CD4-positive, alpha-beta T cell treated with Interleukin-6 for 4 hours (primary cell): ENCODE measurements at regions not wholly inside any gene's neighbourhood (a gene's known extent, or its start where the extent isn't known, plus 50 kb on each side); places are given as distances from the start of the nearest gene placed in this dataset.

Source experiments
- DNase-seq: peaks from one replicate; pipeline ENCODE4 v3.0.0-alpha.2; 2020; ENCODE audit warnings: mixed read lengths

- no peak for DNase-seq
Measured at GRCh38 chr5:97406946-97407676, 224.1 kb upstream of the RIOK2 start.

DNA sequence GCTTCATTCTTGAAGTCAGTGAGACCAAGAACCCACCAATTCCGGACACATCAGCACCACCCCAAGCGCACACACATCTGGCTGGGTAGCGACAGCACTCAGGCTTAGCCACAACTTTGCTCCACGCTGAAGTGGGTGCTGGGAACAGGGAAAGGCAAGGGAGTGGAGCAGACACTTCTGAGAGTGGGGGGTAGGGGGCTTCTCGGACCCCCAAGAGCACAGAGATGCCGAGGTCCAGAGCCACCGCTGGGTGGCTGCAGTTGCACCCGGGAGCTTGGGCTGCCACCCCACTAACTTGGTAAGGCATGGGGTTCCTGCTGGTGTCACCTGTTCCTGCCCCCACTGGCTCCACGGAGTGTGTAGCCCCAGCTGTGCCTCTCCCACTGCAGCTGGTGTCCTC lies 225.3 kb upstream of the RIOK2 start:
- no peak for DNase-seq

GRCh38 chr5:97412959-97413358 lies 229.9 kb upstream of the RIOK2 start:
- DNase-seq = no peak

DNA sequence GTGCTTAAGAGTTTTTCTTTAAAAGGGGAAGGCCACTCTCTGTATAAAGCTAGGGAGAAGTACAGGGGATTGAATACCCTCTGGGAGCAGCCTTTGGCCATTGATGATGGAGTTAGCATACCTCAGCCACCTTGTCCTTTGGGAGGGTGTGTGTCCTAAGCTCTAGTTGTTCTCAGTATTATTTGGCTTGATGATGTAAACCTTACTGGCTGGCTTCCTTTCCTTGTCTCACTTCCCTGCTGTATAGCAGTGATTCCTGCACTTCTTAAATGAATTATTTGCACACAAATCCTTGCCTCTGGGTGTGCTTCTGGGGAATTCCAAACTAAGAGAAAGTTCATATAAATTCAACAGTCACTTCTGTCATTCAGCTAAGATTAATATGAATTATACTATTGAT lies 234.9 kb upstream of the RIOK2 start:
- DNase-seq = no peak

DNA sequence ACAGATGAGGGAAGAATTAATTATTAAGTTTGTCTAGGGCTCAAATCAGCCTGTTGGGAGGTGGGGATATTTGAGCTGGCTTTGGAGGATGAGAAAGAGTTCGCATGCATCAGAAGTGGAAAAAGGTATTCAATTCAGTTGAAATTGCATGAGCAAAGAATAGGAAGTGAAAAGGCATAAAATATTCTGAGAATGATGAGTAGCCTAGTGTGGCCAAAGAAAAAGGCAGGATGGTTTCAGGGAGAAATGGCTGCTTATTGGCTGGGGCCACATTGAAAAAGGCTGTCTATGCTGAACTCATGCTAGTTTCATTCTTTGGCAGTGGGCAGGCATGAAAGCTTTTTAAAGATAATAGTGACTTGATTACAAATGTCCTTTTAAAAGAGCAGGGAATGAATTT lies 235.4 kb upstream of the RIOK2 start:
- no peak for DNase-seq

DNA sequence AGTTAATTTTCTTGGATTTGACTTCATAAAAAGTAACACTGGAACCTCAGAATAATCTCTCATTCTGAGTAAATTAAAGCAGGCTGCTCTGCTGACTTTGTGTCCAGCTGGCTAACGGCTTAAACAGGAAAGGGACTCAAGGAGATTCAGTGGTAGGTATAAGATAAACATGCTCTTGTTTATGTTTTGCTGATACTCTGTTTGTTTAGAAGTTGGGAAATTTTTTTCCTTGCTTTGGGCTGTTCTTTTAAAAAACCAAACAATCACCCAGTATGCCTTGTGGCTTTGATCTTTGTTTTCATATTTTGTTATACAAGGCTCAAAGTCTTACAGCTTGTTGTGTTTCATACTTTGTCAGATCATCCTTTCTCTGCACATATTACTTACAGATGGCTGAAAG lies 237.6 kb upstream of the RIOK2 start:
- no peak for DNase-seq

DNA sequence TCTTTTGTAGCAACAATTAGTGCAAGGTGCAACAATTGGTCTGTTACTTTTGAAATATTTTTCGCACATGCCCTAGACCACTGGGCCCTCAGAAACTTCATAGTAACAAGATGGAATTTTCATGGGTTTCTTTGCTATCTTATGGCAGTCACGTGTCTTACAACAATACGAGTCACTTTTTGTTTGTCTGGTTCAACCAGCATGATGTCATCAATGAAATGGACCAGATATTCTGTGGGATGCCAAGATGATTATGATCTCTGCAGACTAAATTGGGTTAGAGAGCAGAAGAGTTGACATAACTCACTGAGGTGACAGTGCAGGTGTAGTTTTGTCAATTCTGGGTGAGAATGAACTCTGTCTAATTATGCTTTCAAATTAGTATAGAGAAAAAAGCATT lies 239.6 kb upstream of the RIOK2 start:
- DNase-seq = no peak

DNA sequence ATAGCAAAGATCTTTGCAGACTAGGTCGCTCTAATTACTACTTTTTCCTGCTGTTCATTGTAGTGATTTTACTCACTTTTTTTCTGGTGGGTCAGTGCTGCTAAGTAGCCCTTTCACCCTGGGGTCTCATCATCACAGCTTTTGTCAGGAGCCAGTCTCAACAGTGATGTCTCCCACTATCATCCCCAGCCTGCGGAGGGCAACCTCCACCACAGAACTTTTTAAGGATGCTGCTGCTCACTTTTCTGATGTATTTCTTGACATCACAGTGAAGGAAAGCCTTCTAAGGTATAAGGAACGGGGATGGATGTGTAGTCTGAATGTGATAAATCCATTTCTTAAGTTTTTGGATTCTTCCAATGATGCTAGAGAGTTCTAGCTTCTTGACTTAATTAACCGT lies 242.5 kb upstream of the RIOK2 start:
- DNase-seq = no peak

- no peak for DNase-seq
Measured at GRCh38 chr5:97427235-97427634, 244.2 kb upstream of the RIOK2 start.

DNA sequence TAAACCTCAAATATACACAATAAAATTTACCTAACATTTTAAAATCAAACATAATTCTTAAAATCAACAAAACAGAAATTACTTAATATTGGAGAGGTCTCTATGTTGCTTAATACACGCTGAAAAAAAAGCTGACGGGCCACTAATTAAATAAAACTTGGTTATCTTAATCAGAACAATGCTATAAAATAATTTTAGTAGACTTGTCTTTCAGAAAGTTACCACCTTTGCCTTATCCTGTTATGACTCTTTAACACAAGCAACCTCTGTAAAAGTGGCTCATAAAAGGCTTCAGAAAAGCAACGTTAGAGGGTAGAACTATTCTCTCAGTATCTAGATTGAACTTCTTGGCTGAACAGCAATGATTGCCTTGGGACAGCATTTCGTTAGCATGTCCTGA lies 251.0 kb upstream of the RIOK2 start:
- DNase-seq = no peak

GRCh38 chr5:97436405-97436804 lies 253.4 kb upstream of the RIOK2 start:
- no peak for DNase-seq

- DNase-seq = no peak
Measured at GRCh38 chr5:97443740-97444139, 260.7 kb upstream of the RIOK2 start.

- no peak for DNase-seq
Measured at GRCh38 chr5:97449172-97449571, 266.1 kb upstream of the RIOK2 start.

- no peak for DNase-seq
Measured at GRCh38 chr5:97452646-97453045, 269.6 kb upstream of the RIOK2 start.

DNA sequence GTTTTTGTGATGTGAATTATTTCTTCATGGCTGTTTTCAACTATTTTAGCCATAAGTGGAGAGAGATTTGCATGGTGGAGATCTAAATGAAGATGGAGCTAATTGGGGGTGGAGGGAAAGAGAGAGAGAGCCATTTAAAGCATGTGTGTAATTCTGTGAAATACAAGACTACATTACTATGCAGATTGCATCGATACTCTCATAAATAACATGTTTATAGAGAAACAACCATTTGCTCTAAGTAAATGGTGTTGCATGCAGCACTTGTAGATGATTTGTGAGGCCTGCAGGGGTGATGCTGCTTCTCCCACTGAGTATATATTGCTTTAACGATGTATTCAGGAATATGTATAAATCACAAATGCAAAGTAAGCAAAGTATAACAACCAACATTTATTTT lies 270.2 kb upstream of the RIOK2 start:
- no peak for DNase-seq

- no peak for DNase-seq
Measured at GRCh38 chr5:97454015-97454414, 271.0 kb upstream of the RIOK2 start.

DNA sequence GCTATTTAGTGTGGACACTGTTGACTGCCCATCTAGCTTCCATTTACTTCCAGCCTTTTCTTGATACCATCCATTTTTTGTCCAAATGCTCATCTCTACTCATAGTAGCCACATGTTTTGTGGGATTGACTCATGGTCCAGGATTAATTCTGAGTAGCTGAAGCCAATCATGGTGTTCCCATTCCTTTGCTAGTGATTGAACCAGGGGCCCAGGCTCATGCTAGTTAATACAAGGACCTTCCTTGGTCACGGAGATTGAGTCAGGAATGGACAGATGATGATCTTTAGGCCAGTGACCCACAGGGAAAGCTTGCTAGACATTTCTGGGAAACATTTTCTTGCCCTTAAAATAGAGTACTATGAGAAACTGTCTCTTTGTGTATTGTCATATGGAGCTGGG lies 272.9 kb upstream of the RIOK2 start:
- DNase-seq = no peak

- DNase-seq = no peak
Measured at GRCh38 chr5:97458851-97459250, 275.8 kb upstream of the RIOK2 start.

GRCh38 chr5:97471951-97472350 lies 288.9 kb upstream of the RIOK2 start:
- no peak for DNase-seq

DNA sequence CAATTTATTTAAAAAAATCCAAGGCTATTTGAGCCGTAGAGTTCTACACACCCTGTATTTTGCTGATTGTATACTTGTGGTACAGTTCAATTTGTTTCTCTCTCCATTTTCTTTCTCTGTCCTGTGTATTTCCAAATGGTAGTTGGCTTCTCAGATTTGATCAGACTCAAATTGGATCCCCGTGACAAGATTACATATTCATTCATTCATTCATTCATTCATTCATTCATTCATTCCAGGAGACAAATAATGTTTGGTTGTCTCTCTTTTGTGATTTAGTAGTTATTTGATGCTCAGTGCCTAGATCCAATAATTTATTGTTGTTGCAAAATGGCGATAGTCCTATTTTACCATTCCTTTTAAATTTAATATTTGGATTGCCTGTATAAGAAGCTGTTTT lies 292.8 kb upstream of the RIOK2 start:
- no peak for DNase-seq

DNA sequence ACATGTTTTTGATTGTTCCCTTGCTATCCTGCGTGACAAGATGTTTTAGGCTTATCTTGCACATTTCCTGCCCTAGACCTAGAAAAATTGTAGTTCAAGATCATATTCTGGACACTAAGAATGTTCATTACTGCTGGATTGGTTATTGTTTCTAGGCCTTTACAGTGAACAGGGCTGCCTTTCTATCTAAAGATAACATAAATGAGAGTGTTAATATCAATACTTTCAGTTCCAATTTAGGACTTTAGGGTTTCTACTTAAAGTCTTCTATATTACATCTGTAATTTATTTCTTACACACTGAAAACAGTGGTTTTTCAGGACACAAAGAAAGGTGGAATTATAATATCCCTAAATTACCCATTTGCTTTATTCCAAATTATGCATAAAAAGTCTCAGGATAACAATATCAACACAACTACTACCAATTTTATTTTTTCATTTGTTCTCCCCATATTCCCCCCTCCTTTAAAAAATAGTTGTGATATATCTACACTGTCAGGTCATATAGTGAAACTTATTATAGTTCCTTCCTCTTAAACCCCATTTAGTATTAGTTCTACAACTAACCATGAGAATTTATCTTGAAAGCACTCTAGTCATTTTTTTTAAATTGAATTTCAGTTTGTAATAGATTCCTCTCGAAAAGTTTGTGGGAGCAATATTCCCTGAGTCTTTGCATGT lies 293.9 kb upstream of the RIOK2 start:
- DNase-seq = no peak

DNA sequence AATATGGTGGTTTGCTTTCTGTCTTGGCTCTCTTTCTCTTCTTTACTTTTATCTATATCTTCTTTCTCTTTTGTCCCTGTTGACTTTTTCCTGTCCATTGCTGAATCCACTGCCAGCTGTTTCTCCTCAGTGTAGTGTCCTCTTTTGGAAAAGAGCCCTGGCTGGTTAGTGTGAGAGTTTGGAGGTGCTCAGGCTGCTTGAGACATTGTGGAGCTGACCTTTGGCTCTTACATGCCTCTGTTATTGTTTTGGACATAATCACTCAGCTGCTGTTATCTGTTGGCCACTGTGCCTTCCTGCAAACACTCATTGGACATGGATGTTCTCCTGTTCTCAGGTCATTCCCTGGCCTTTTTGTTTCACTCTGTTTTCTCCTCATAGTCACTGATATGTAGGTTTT lies 295.4 kb upstream of the RIOK2 start:
- DNase-seq = no peak

DNA sequence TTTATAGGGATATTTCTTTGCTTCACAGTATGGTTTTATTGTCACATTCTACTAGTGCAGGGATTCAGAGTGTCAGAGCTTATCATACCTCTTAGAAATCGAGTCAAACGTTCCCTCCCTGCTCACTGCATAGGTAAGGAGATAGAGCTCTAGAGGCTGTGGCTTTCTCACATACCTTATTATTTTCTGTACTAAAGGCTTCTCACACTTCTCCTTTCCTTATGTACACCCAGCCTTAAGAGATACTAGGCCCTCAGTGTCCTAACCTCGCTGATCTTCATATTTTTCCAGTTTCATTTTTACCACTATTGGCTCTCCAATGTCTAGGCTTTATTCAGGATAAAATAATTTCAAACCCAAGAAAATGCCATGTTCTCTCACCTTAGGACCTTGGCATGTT lies 297.3 kb upstream of the RIOK2 start:
- DNase-seq = no peak

DNA sequence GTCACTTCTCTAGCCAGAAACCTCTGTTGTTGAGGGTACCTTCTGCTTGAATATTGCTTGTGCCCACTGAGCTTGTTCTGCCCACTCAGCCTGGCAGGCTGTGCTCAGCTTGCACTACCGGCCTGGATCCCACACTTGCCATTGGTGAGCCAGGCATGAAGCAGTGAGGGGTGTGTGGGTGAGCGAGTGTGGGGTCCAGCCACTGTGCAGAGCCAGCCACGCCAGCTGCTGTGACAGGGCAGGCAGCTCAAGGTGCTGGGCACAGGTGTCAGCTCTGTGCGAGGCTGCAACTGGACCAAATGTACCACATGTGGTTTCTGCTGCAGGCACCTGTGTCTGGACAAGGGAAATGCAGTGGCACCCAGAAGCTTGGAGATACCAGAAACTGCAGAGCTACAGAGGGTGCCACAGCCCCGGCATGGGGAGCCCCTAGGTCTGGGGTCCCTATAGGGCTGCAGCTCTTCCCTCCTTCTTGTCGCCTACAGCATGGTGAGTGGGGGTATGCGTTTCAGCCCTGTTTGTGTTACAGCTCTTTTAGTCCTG lies 305.1 kb upstream of the RIOK2 start:
- no peak for DNase-seq
